ENCODE measurements at regions not wholly inside any gene's neighbourhood (a gene's known extent, or its start where the extent isn't known, plus 50 kb on each side); places are given as distances from the start of the nearest gene placed in this dataset.

DNA sequence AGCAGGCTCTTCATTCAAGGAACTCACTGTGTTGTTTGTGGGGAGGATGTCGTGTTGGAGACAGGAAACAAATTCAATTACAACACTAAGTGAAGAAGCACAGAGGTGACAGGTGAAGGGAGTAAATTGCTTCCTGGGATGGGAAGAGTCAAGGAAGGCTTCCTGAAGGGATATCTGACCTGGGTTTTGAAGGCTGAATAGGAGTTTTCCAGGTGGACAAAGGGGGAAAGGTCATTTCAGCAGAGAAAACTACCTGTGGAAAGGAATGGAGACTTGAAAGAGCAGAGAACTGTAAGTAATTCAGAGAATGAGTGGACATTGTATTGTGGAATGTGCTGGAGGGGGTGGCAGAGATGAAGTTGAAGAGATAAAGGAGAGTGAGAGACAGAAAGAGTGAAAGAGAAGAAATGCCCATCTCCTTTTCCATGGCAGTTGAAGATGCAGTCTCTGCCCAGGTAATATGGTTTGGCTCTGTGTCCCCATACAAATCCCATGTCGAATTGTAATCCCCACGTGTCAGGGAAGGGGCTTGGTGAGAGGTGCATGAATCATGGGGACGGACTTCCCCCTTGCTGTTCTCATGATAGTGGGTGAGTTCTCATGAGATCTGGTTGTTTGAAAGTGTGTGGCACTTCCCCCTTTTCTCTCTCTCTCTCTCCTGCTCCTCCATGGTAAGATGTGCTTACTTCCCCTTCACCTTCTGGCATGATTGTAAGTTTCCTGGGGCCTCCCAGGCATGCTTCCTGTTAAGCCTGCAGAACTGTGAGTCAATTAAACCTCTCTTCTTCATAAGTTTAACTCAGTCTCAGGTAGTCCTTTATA lies 205.7 kb upstream of the BCOR start:
- DNase-seq, result no peak

DNA sequence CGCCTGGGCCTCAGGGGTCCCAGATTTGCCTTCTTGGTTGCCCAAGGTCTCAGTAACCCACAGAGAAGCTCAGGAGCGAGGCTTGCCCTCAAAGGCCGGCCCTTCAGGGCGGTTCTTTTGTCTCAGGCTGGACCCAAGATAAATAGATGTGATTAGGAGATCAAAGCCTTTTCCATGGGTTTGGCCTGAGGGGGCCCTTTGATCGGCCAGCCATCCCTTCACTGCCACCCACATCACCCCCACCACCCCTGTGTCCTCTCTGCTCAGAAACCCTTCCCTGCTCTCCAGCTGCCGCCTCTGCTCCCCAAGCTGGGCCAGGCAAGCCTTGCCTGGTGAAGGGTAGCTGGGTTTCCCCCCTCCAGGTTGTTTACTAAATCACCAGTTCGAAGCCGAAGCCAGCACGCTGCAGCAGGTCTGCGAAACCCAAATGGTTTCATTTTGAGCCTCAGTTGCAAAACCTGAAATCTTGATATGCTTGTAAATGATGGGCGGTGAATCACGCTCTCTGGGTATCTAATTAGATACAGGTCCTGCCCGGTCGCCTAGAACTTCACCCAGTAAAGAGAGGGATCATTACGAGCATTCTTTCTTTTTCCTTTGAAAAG lies 202.6 kb upstream of the BCOR start:
- DNase-seq, result no peak

DNA sequence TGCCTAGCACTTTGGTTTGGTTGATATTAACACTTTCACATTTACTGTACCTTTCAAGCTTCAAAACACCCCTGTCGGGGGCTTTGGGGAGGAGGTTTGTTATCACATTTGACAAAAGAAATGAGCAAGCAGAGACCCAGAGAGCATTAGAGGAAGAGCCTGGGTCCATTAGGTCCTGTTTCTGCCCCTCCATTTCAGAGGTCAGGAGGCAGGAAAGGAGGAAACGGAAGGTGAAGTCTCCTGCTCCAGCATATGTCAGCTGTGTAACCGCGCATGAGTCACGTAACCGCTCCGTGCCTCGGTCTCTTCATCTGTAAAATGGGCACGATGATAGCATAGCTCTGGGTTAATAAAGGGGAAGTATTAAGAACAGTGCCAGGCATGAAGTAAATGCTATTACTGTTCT lies 201.9 kb upstream of the BCOR start:
- DNase-seq, result no peak

DNA sequence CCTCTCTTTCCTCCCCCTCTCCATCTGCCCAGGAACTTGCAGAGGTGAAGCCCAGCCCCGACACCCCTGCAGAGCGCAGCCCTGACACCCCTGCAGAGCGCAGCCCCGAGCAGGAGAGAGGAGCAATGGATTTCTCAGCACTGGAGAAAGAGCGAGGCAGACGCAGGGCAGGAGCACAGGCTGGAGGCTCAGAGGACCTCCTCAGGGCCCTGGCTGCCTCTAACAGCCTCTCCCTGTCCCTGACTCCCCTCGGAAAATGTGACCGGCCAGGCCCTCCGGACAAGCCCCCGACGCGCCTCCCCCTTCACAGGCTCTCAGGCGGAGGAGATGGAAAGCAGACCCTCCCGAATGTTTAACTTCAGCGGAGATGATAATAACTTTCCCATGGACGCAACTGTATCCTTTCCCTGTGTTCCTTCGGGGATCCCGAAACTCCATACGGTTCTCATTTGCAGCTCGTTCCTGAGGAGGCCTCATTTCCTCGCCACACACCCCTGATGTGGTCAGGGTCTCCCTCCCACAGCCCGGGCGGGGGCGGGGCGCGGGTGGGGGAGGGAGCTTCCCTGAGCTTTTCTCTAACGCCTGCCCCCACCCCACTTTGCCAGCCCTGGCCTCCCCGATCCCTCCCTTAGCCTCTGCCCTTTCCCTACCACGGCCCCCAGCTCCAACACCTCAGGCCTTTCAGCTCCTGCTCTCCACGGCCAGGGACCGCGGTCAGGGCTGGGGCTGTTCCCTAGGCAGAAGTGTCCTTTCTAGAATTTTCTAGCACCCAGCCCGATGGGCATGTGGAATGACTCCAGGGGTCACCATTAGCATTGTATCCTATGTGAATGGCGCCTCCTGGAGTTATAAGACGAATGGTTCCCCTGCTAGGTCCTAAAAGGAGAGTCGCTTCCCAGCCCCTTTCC lies 201.1 kb upstream of the BCOR start:
- DNase-seq, result no peak

DNA sequence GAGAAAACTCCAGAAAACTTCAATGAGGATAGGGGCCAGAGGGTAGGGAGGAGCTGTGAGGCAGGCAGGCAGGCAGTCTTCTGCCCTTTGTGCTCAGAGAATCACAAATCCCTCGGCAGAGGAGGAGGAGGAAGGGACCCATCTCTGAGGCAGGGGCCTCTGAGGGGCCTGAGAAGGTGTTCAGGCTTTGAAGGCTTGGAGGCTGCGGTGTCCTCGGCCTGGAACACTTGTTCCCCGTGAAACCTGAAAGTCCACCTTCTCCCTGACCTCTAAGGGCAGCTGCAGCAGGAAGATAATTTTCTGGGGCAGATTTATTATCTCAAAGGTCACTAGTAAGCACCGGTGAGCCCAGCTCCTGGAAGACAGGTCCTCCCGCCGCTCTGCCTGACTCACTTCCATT lies 200.3 kb upstream of the BCOR start:
- DNase-seq, result no peak

DNA sequence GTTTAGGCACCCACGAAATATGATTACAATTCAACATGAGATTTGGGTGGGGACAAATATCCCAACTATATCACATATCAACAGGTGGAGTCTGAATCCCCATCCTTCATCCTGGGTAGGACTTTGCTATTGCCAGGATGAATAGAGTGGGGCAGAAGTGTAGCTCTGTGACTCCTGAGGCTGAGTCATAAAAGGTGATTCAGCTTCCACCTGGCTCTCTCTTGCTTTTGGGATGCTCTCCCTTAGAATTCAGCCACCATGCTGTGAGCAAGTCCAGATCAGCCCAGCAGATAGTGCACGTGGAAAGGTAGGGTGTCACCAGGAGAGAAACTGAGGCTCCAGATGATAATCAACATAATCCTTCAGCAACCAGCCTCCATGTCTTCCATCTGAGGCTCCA lies 193.8 kb upstream of the BCOR start:
- DNase-seq, result no peak

DNA sequence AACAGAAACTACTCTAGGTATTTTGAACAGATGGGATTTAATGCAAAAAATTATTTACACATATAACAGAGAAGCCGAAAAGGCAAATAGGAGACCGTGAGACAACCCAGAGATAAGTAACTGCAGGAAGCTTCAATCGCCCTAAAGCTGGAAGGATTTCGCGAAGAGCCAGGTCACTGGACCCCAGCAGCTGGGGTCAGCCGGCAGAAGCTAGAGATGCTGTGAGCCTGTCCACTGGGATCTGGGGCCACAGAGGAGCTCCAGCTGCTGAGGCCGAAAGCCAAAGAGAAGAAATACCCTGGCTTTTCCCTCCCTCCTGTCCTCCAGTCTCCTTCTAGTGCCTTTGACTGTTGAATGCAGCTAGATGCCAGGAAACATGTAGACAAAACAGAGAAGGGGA lies 192.8 kb upstream of the BCOR start:
- DNase-seq, result no peak

DNA sequence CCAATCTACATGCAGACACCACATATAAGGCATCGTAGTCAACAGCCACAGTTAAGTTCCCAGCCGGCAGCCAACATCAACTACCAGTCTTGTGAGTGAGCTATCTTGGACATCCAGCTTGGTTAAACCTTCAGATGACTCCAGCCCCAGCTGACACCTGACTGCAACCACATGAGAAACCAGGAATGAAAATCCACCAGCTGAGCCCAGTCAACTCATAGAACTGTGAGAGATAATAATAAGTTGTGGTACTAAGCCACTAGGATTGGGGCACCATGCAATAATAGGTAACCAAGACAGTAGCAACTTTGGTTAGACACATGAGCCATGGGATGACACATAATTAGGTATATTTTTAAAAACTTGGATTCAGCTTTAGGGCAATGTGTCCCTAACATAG lies 188.1 kb upstream of the BCOR start:
- no peak for DNase-seq

DNA sequence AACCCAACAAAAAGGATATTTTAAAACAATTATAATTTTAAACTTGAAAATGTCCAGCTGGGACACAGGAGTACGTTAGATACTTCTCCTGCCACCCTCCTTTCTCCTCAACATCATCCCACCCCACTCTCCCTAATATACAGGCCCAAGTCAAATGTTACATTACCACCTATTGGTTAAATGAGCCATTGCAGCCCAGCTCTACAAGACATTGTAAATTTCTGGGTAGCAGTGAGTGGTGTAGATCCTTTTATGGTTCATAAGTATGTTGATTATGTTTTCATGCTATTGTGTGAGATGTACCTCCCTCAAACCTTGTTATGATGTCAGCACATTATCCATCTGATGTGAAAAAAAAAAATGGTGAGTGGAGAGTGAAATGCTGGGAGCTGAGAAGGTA lies 187.1 kb upstream of the BCOR start:
- DNase-seq, result no peak

DNA sequence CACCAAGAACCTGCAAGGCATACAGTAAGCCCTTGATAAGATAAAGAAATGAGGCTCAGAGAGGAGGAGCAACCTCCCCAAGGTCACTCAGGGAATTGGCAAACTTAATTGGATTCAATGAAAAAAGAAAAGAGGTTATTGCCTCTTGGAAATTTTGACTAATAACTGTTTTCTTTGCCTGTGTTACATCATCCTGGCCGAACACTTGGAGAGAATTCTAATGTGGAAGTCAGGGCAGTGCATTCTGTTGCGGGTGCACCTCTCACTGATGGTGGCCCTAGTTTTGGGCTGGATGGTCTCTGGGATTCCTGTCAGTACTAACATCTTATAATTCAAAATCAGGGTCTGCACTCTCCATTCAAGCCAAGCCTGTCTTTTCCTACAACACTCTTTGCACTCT lies 186.2 kb upstream of the BCOR start:
- no peak for DNase-seq

DNA sequence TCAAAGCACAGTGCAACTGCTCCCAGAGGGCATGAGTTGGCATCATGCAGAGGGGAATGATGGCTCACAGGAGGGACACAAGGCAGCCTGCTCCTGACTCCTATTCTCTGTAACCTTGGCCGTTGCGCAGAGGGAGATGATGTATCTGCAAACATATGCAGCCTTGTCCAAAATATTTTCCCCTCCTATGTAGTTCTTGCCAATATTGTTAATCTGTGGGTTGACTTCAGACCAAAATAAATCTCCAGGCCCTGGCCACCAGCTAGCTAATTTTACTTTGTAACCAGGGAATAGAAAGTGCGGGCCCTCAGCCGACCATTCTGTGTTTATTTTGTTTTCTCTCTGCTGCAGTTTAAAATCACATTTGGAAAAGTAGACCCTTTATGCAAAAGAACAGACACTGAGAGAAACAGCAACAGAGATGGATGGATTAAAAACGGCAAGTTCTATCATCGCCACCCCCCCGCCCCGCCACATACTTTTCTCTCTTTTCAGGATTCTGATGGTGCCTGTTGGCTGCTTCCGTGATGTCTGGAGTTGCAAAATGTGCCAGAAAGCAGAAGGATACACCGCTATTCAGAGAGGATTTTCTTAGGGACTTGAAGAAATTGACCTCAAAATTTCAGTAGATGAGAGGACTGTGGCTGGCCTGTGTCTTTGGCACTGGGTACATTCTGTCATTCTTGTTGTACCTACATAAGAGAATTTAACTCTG lies 185.3 kb upstream of the BCOR start:
- no peak for DNase-seq

DNA sequence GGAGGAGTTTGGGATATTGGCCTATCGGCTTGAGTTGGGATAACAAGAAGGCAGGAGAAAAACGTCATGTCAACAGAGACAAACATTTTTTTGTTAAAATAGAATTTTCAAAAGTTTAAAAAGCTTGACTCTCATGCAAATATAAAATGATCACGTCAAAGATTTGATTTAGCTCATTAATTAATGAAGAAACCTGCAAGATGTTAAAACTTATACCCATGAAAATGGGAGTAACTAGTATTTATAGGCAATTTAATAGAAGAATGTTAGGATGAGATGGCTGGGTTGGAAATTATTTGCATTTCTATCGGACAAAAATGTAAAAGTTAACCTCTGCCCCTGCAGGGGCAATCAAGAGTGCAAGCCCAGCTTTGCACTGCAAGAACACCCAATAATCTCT lies 184.6 kb upstream of the BCOR start:
- no peak for DNase-seq

DNA sequence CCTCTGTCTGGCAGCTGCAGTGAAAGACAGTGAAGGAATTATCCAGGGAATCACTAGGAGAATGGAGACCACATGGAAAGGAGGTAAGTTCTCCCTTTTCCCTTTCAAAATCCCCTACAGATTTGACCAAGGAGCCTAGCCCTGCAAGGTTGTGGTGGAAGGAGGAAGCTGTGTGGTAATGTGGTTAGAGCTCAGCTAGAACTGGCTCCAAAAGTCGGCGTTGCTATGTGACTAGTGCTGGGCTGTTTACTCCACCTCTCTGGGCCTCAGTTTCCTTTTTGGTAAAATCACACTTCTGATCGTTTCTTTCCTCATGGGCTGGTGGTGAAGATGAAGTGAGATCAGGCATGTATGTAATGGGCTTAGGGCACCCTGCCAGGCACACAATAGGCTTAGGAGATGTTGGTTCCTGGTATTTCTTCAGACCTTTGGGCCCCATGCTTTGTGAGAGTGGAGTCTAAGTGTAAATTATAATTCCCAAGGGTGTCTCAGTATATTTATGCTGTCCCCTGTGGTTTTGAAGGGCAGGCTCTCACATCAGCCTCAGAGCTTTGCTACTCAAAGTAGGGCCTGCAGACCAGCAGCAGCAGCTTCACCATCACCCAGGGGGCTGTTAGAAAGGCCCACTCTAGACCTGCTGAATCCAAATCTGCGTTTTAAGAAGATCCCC lies 183.7 kb upstream of the BCOR start:
- DNase-seq, result no peak

DNA sequence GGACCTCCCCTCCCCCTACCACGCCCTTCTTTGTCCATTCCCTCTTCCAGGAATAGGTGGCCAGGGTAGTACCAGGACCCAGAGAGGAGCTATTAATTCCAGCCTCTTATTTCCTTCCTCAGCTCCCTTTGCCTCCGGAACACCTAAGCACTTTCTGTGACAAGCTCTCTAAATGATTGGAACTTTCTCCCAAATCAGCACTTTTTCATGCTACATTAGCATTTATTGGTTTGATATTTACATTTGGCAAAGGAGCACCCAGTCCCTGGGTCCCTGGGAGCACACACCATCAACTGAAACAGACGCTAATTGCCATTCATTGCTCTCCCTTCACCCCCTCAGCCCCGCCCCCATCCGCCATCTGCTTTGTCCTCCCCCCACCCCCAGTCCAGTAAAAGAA lies 182.0 kb upstream of the BCOR start:
- DNase-seq, result no peak

DNA sequence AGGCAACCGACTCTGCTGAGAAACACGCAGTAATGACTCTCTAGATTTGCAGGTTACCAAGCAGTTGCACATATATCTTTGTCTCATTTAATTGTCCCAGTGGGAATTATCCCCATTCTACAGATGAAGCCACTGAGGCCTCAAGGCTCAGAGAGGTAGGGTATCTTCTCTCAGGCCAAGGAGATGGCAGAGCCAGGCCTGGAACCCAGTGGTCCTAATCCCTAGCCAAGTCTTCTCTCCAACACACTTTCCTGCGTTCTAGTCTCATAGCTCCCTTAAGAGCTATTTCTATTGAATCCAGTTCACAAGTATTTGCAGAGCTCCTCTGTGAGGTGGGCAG lies 181.3 kb upstream of the BCOR start:
- no peak for DNase-seq

DNA sequence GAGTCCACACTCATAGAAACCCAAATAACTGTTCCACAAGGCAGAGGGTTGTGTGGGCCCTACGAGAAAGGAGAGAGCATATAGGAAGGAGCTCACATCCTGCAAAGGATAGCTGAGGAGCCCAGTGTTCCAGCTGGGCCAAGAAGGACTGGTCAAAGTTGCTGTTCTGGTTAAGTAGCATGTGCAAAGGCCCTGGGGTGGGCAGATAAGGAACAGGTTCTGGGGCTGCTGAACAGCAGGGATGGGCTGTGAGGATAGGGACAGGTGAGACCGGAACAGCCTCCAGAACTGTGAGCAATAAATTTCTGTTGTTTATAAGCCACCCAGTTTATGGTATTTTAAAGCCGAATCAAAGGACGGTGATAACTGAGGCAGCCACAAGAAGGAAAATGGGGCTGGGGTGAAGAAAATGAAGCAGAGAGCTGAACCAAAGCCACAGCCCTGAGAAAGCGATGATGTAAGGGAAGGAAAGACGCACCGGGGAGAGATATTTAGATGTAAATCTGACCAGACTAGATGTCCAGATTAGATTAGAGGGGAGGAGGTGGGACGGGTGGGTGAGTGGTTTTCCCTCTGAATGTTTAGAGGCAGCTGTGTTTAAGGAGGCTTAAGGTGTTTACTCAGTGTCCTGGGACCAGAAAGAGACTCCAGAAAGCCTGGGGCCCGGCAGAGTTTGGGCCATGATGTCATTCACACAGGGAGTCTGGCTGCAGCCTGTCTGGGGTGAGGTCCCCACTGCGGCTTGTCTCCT lies 180.8 kb upstream of the BCOR start:
- DNase-seq, result no peak

DNA sequence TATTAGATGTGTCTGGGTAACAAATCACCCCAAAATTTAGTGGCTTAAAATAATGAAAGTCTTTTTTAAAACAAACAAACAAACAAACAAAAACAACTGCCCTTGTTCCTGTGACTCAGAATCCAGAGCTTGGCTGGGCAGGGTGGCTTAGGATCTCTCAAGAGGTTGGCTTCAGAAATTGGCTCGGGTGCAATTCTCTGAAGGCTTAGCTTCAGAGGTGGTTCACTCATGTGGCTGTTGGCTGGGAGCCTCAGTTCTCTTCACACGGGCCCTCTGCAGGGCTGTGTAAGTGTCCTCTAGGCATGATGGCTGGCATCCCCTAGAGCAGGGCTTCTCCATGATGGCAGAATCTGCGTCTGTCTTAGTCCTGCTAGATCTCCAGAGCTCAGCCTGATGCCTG lies 179.9 kb upstream of the BCOR start:
- DNase-seq, result no peak

DNA sequence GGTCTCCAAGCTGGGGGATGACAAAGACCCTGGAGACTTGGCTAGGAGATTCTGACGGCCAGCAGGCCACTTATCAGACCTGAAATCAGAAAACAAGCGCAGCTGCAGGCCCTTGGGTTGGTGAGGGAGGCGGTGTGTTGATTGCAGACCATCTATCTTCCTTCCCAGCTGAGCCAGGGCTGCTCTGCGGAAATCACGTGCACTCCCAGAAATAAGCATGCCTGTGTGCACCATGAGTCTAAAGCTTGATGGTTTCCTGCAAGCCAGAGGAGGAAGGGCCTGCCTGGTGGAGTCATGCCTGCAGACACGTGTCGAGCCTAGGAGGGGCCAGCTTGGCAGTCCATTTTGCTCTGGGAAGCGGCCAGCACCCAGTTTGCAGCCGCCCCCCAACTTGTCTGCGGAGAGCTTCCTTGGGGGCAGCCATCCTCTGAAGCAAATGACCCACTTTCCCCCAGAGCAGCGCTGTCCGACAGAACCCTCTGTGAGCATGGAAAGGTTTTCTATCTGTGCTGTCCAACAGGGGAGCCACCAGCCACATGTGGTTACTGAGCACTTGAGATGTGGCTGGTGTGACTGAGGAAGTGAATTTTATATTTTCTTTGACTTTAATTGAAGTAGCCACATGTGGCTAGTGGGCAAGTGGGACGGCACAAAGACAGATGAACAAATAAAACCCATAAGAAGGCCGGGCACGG lies 175.7 kb upstream of the BCOR start:
- DNase-seq, result no peak

DNA sequence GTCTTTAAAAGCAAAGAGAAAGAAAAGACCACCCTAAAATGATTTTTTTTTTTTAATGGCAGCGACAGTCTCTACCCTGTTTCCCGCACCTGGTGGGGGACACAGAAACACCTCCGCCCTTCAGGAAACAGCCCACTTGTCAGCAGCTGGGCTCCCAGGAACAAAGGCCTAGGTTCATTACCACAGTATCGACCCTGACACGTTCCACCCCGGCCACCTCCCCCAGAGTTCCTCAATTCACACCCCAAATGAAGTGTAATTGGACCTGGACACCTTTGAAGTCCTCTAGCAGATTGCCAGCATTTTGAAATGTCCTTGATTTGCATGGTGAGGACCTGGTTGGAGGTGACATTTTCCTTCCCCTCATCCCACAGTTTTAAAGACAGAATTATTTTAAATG lies 175.0 kb upstream of the BCOR start:
- DNase-seq, result no peak

DNA sequence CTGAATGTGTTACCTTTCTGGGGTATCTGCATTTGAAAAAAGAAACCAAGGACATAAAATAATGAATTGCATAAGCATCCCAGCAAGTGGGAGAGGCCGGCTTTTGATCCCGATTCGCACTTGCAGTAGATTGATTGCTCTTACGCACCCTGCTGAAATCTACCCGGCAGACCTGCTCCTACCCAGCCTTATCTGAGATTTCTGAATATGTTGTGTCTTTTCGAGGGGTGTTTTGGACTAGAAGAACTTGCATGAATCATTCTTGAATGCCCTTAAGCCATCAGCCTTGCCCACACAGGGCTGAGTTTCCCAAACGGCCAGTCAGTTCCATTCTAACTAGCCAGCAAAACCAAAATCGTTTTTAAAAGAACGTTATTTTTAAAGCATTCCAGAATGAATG lies 174.4 kb upstream of the BCOR start:
- no peak for DNase-seq

DNA sequence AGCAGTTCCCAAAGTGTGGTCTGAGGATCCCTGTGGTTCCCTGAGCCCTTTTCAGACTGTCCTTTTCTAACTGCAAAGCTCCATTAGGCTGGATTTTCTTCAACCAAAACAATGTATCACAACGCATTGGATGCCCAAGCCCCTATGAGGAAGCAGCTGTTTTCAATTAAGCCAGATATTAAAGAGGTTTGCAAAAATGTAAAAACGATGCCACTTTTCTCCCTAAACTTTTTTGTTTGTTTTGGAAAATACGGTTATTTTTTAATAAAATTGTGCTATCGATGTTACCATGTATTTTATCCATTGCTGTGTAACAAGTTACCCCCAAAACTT lies 170.4 kb upstream of the BCOR start:
- no peak for DNase-seq
